ENCODE measurements at regions not wholly inside any gene's neighbourhood (a gene's known extent, or its start where the extent isn't known, plus 50 kb on each side); places are given as distances from the start of the nearest gene placed in this dataset.
A peak's percentile ranks its signal among the peaks of the same experiment; 100 is the strongest.

GRCh38 chr13:21757763-21758162 is 86.9 kb downstream of the FGF9 start:
- DNase-seq = no peak

GRCh38 chr13:21758441-21758840 is 87.6 kb downstream of the FGF9 start:
- no peak for DNase-seq

GRCh38 chr13:21759463-21759862 is 88.6 kb downstream of the FGF9 start:
- no peak for DNase-seq

- DNase-seq = no peak
Measured at GRCh38 chr13:21759911-21760310, 89.0 kb downstream of the FGF9 start.

GRCh38 chr13:21761770-21762169 is 90.9 kb downstream of the FGF9 start:
- no peak for DNase-seq

GRCh38 chr13:21762512-21762911 is 91.6 kb downstream of the FGF9 start:
- no peak for DNase-seq

GRCh38 chr13:21767032-21767431 is 96.2 kb downstream of the FGF9 start:
- no peak for DNase-seq

- no peak for DNase-seq
Measured at GRCh38 chr13:21771075-21771474, 100.2 kb downstream of the FGF9 start.

- no peak for DNase-seq
Measured at GRCh38 chr13:21777166-21777565, 106.3 kb downstream of the FGF9 start.

GRCh38 chr13:21777813-21778212 is 106.9 kb downstream of the FGF9 start:
- DNase-seq = no peak

- no peak for DNase-seq
Measured at GRCh38 chr13:21782736-21783135, 111.9 kb downstream of the FGF9 start.

- DNase-seq = no peak
Measured at GRCh38 chr13:21785990-21786389, 115.1 kb downstream of the FGF9 start.

GRCh38 chr13:21796066-21796465 is 125.2 kb downstream of the FGF9 start:
- DNase-seq = no peak

- DNase-seq = no peak
Measured at GRCh38 chr13:21796775-21797514, 126.1 kb downstream of the FGF9 start.

GRCh38 chr13:21797736-21798135 is 126.9 kb downstream of the FGF9 start:
- DNase-seq = no peak

- no peak for DNase-seq
Measured at GRCh38 chr13:21798181-21798580, 127.3 kb downstream of the FGF9 start.

- no peak for DNase-seq
Measured at GRCh38 chr13:21799671-21800070, 128.8 kb downstream of the FGF9 start.

- no peak for DNase-seq
Measured at GRCh38 chr13:21800837-21801616, 130.2 kb downstream of the FGF9 start.

GRCh38 chr13:21805733-21806132 is 134.9 kb downstream of the FGF9 start:
- no peak for DNase-seq

GRCh38 chr13:21812192-21812626 is 141.3 kb downstream of the FGF9 start:
- DNase-seq = peak; percentile 9

- DNase-seq = no peak
Measured at GRCh38 chr13:21813110-21813509, 142.2 kb downstream of the FGF9 start.

GRCh38 chr13:21813844-21814243 is 143.0 kb downstream of the FGF9 start:
- DNase-seq = no peak

GRCh38 chr13:21814604-21815003 is 143.7 kb downstream of the FGF9 start:
- DNase-seq = no peak

GRCh38 chr13:21817878-21818277 is 147.0 kb downstream of the FGF9 start:
- no peak for DNase-seq
